ENCODE measurements at regions not wholly inside any gene's neighbourhood (a gene's known extent, or its start where the extent isn't known, plus 50 kb on each side); places are given as distances from the start of the nearest gene placed in this dataset.

DNA sequence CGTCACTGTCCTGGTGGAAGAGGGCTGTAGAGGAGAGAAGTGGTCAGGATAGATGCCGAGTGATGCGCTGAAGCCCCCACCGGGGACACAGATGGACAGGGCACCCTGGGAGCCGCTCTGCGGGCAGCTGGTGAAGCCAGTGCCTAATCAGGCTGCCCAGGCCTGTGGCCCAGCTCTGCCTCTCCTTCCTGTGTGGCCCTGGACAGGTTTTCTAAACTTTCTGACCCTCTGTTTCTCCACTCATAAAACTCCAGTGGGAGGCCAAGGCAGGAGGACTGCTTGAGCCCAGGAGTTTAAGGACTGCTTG, 86.1 kb downstream of the C5orf15 start:
- no peak for FAIRE-seq

GRCh38 chr5:133881576-133882388, 86.6 kb downstream of the C5orf15 start:
- FAIRE-seq = no peak

More for the DNA sequence above, 86.1 kb downstream of the C5orf15 start:
- DNase-seq (ENCODE audit: low spot score) = no peak

GRCh38 chr5:133878236-133878555, 90.2 kb downstream of the C5orf15 start:
- FAIRE-seq = no peak
- no peak for DNase-seq (ENCODE audit: low spot score)

More at GRCh38 chr5:133881576-133882388, 86.6 kb downstream of the C5orf15 start:
- DNase-seq (ENCODE audit: low spot score) = no peak

DNA sequence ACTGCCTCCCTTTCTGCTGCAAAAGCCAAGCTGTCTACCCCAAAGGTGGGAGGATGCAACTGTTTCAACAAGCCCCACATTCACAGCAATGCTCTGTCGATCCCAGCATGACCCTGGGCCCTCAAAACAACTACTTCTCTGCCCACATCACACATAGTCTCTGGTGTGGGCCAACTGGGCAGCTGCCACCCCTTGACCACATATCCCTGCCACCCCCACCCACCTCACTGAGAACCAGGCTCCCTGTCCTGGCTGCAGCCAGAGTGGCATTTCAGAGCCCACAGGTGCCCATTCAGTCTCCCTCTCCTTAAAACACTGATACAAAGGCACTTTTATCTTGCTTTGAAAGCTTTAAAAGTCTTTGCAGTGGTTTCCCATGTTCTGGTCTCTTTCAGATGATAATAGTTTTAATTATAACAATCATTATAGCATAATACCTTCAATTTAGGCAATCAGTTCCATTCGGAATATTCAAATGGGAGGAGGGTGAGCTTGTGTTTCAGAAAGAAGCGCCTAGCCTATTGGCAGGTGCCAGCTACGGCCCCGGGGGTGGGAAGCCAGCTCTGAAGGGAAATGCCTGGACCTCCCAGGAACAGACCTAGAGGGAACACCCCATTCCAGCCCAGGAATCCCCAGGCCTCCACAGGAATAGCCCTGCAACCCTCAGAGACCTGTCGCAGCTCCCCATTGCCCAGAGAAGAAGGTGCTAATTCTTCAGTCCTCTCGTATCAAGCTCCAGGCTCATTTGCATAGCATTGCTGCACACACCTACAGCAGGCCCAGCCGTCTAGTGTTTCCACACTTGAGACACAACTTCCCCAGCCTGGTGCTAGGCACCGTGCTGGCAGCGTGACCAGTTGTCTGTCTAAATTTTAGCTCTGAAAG, 90.8 kb downstream of the C5orf15 start:
- DNase-seq (ENCODE audit: low spot score) = no peak

GRCh38 chr5:133876266-133876665, 92.2 kb downstream of the C5orf15 start:
- DNase-seq (ENCODE audit: low spot score) (no peak), FAIRE-seq (no peak)

More for the DNA sequence above, 90.8 kb downstream of the C5orf15 start:
- FAIRE-seq = no peak

GRCh38 chr5:133875179-133875578, 93.2 kb downstream of the C5orf15 start:
- no peak for FAIRE-seq
- DNase-seq (ENCODE audit: low spot score) = no peak

DNA sequence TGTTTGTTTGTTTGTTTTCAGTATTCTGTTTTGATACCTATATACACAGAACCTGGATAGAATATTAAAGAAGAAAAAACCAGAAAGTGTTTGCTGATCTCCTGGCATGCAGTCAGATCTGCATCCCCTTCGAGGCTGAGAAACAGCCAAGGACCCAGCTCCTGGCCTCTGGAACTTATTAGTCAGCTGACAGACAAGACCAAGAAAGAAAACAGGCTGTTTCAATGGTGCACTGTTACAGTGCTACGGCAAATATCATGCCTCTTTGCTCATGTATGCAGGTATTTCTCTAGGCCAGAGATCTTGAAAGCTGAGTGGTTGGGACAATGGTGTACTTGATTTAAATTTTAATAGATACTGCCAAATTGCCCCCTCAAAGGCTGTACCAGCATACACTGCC, 95.0 kb downstream of the C5orf15 start:
- FAIRE-seq (no peak), DNase-seq (ENCODE audit: low spot score) (no peak)

- DNase-seq (ENCODE audit: low spot score) (peak; percentile 25), FAIRE-seq (no peak)
Observed at GRCh38 chr5:133870661-133871060, 97.8 kb downstream of the C5orf15 start.

GRCh38 chr5:133869519-133870335, 98.7 kb downstream of the C5orf15 start:
- FAIRE-seq (peak; percentile 23), DNase-seq (ENCODE audit: low spot score) (no peak)

GRCh38 chr5:133868946-133869518, 99.4 kb downstream of the C5orf15 start:
- no peak for FAIRE-seq
- DNase-seq (ENCODE audit: low spot score) = peak; percentile 76

DNA sequence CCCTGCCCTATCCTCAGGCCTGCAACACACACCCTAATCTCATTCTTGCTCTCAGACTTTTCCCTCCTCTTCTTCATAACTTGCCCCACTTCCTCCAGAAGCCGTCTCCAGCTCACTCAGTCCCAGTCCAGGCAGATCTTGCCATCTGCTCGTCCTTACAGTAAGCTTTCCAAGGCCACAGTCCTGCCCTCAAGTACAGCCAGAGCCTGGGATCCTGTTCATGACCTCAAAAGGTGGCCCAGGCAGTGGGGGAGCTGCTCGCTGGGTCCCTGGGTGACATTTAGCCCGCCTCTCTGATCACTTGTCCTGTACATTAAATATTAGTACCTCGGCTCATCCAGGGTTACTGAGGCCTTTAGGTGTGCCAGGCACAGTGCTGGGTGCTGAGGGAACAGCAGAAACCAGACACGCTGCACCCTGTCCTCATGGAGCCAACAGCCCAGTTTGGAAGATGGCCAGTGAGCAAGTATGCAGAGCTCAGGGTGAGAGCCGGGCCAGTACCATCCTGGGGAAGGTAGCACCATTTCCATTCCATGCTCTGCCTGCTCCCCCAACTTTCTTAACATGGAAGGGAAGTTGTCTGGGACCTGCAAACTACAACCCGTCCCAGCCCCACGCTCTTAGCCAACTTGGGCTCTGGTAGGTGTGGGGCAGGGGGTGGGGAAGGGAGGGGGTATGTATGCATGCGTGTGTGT, 100.4 kb downstream of the C5orf15 start:
- FAIRE-seq (no peak), DNase-seq (ENCODE audit: low spot score) (no peak)

GRCh38 chr5:133867341-133867740, 101.1 kb downstream of the C5orf15 start:
- no peak for DNase-seq (ENCODE audit: low spot score)
- no peak for FAIRE-seq

DNA sequence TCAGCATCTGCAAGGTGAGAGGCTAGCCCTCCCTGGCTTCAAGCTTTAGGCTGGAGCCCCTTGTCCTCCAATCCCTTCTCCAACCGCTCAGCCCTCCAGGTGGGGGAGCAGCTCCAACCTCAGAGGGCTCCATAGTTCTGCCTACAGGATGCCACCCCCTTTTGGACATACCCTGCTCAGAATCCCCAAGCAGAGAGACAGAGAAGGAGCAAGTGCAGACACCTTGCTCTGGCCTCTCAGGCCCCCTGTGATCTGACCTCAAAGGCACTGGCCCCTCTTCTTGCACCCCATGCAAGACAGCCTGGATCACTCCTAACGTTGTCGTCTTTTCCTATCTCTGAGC, 101.6 kb downstream of the C5orf15 start:
- no peak for DNase-seq (ENCODE audit: low spot score)
- FAIRE-seq = no peak

- no peak for FAIRE-seq
- DNase-seq (ENCODE audit: low spot score) = no peak
Observed at GRCh38 chr5:133866160-133866902, 102.1 kb downstream of the C5orf15 start.

GRCh38 chr5:133865113-133865512, 103.3 kb downstream of the C5orf15 start:
- DNase-seq (ENCODE audit: low spot score) (no peak), FAIRE-seq (no peak)

GRCh38 chr5:133864711-133865110, 103.7 kb downstream of the C5orf15 start:
- FAIRE-seq = no peak
- no peak for DNase-seq (ENCODE audit: low spot score)

GRCh38 chr5:133863857-133864585, 104.4 kb downstream of the C5orf15 start:
- FAIRE-seq = no peak

GRCh38 chr5:133861161-133861737, 107.2 kb downstream of the C5orf15 start:
- DNase-seq (ENCODE audit: low spot score) (no peak), FAIRE-seq (peak; percentile 17)

More at GRCh38 chr5:133863857-133864585, 104.4 kb downstream of the C5orf15 start:
- no peak for DNase-seq (ENCODE audit: low spot score)

DNA sequence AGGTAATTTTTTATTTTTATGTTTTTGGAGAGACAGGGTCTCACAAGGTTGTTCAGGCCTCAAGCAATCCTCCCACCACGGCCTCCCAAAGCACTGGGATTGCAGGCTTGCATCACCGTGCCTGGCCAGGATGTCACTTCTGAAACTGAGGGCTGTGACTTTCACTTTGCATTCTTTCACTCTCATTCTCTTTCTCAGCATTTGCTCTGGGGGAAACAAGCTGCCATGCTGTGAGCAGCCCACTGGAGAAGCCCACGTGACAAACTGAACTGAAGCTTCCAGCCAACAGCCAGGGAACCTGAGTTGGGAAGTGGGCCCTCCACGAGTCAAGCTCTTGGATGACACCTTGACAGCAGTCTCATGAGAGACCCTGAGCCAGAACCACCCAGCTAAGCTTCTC, 109.4 kb downstream of the C5orf15 start:
- DNase-seq (ENCODE audit: low spot score) (no peak), FAIRE-seq (no peak)

Data from urothelium cell line (cell line).